GM23248 (cell line): ENCODE measurements at regions not wholly inside any gene's neighbourhood (a gene's known extent, or its start where the extent isn't known, plus 50 kb on each side); places are given as distances from the start of the nearest gene placed in this dataset.

Experiments used
- EZH2 ChIP-seq: fragments of 200-600 bp; sonication (generic); IDR thresholded peaks from 2 replicates; pipeline ENCODE4 v1.6.1; 2018; ENCODE audit warnings: antibody characterized with exemption, mild to moderate bottlenecking; ENCODE audit not compliant: insufficient read depth, poor library complexity, severe bottlenecking
- EZH2phosphoT487 ChIP-seq: fragments of 200-600 bp; sonication (generic); IDR thresholded peaks from 2 replicates; pipeline ENCODE4 v1.6.1; 2018; ENCODE audit warnings: antibody characterized with exemption, moderate library complexity, mild to moderate bottlenecking, low read depth; ENCODE audit not compliant: insufficient read depth

- TF ChIP-seq EZH2, result no peak
- TF ChIP-seq EZH2phosphoT487, result no peak
Measured at GRCh38 chr2:133733901-133734255, 165.6 kb upstream of the NCKAP5 start.
